ENCODE measurements at regions not wholly inside any gene's neighbourhood (a gene's known extent, or its start where the extent isn't known, plus 50 kb on each side); places are given as distances from the start of the nearest gene placed in this dataset.

- POLR2A ChIA-PET: no interaction called here
- Histone ChIP-seq H3K4me3 (no peak overlapping the region), H4K20me1 (ENCODE audit: control insufficient read depth, insufficient read depth) (no peaks in the 10 kb centered on the region), H3K4me1 (ENCODE audit: control insufficient read depth, insufficient read depth, low read length) (no peaks in the 10 kb centered on the region), H3K4me2 (ENCODE audit: control insufficient read depth, insufficient read depth) (no peak overlapping the region), H3K36me3 (ENCODE audit: control insufficient read depth in 2 of 2, insufficient read depth in 2 of 2, low read length in 1 of 2) (no peaks in the 10 kb centered on the region), H3K27ac (ENCODE audit: control insufficient read depth, insufficient read depth) (no peak overlapping the region), H3K9ac (ENCODE audit: control insufficient read depth, insufficient read depth, low read length) (no peak overlapping the region), H3K9me3 (replicated peaks; ENCODE audit: control insufficient read depth, insufficient read depth, low read length) (no peaks in the 10 kb centered on the region), H3K27me3 (replicated peaks in 1 of 2; ENCODE audit: control insufficient read depth in 2 of 2, insufficient read depth in 2 of 2, low read length in 1 of 2) (no peaks in the 10 kb centered on the region), H2AFZ (ENCODE audit: control insufficient read depth, low read depth, low read length) (no peak overlapping the region), H3K79me2 (ENCODE audit: control insufficient read depth, insufficient read depth, low read length) (no peaks in the 10 kb centered on the region)
- ATAC-seq: no peak
- SMC1A ChIA-PET (ENCODE audit: uncharacterized antibody, unreplicated experiment): no interaction called here
- 46% methylated on average over 4 of the region's 4 CpGs for WGBS (ENCODE audit: insufficient coverage, insufficient replicate concordance, low lambda C conversion rate, missing lambda C conversion rate)
- no TSS peak for BruUV-seq (replicated peaks)
- CTCF ChIA-PET: no interaction called here
- TF ChIP-seq MEF2A (IDR thresholded peaks at IDR 0.05; ENCODE audit: insufficient read depth, low read depth, low read length): no peak
- no peak for TF ChIP-seq SMARCA5 (IDR thresholded peaks at IDR 0.05)
- TF ChIP-seq, protein P1, sequence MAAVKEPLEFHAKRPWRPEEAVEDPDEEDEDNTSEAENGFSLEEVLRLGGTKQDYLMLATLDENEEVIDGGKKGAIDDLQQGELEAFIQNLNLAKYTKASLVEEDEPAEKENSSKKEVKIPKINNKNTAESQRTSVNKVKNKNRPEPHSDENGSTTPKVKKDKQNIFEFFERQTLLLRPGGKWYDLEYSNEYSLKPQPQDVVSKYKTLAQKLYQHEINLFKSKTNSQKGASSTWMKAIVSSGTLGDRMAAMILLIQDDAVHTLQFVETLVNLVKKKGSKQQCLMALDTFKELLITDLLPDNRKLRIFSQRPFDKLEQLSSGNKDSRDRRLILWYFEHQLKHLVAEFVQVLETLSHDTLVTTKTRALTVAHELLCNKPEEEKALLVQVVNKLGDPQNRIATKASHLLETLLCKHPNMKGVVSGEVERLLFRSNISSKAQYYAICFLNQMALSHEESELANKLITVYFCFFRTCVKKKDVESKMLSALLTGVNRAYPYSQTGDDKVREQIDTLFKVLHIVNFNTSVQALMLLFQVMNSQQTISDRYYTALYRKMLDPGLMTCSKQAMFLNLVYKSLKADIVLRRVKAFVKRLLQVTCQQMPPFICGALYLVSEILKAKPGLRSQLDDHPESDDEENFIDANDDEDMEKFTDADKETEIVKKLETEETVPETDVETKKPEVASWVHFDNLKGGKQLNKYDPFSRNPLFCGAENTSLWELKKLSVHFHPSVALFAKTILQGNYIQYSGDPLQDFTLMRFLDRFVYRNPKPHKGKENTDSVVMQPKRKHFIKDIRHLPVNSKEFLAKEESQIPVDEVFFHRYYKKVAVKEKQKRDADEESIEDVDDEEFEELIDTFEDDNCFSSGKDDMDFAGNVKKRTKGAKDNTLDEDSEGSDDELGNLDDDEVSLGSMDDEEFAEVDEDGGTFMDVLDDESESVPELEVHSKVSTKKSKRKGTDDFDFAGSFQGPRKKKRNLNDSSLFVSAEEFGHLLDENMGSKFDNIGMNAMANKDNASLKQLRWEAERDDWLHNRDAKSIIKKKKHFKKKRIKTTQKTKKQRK (IDR thresholded peaks at IDR 0.05; ENCODE audit: low read depth, low read length): no peak
- TF ChIP-seq, protein P2, sequence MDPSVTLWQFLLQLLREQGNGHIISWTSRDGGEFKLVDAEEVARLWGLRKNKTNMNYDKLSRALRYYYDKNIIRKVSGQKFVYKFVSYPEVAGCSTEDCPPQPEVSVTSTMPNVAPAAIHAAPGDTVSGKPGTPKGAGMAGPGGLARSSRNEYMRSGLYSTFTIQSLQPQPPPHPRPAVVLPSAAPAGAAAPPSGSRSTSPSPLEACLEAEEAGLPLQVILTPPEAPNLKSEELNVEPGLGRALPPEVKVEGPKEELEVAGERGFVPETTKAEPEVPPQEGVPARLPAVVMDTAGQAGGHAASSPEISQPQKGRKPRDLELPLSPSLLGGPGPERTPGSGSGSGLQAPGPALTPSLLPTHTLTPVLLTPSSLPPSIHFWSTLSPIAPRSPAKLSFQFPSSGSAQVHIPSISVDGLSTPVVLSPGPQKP (IDR thresholded peaks at IDR 0.05; ENCODE audit: low read depth, low read length): no peak
- no peak for TF ChIP-seq RCOR1 (conservative IDR thresholded peaks at IDR 0.05; ENCODE audit: low read depth, low read length)
- TF ChIP-seq ZBED1 (IDR thresholded peaks at IDR 0.05; ENCODE audit: borderline replicate concordance): no peak
- no peak for TF ChIP-seq WRNIP1 (IDR thresholded peaks at IDR 0.05; ENCODE audit: borderline replicate concordance, low read depth, low read length)
- no peak for TF ChIP-seq DPF2 (IDR thresholded peaks at IDR 0.05)
- no peak for TF ChIP-seq SREBF2 (IDR thresholded peaks at IDR 0.05; ENCODE audit: low read length)
- TF ChIP-seq, protein P3, sequence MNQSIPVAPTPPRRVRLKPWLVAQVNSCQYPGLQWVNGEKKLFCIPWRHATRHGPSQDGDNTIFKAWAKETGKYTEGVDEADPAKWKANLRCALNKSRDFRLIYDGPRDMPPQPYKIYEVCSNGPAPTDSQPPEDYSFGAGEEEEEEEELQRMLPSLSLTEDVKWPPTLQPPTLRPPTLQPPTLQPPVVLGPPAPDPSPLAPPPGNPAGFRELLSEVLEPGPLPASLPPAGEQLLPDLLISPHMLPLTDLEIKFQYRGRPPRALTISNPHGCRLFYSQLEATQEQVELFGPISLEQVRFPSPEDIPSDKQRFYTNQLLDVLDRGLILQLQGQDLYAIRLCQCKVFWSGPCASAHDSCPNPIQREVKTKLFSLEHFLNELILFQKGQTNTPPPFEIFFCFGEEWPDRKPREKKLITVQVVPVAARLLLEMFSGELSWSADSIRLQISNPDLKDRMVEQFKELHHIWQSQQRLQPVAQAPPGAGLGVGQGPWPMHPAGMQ (IDR thresholded peaks at IDR 0.05; ENCODE audit: borderline replicate concordance): no peak
- TF ChIP-seq MLLT1 (IDR thresholded peaks at IDR 0.05): no peak
- TF ChIP-seq TARDBP (IDR thresholded peaks at IDR 0.05; ENCODE audit: borderline replicate concordance): no peak
- RAD21 ChIA-PET (ENCODE audit: unreplicated experiment): no interaction called here
- intact Hi-C loops (cut with micrococcal nuclease; ENCODE audit: unreplicated experiment) (no loop called here), in situ Hi-C loops (cut with MboI) (no loop called here)
- FAIRE-seq: no peak
- DNase-seq (ENCODE audit: low read depth, low spot score): no peak
Observed at GRCh38 chr1:106571109-106571508, 485.4 kb upstream of the PRMT6 start.

Data from GM12878 (cell line).